Natural killer cell (primary cell): ENCODE measurements at regions not wholly inside any gene's neighbourhood (a gene's known extent, or its start where the extent isn't known, plus 50 kb on each side); places are given as distances from the start of the nearest gene placed in this dataset.

Experiments
- ATAC-seq, 3 donors: fragments of 150-1000 bp in 2 of 3; fragments of 200-7000 bp in 1 of 3; cut with Tn5 transposase; 1 replicate in 1 of 3; 2 replicates in 2 of 3; pipeline ENCODE4 v1.10.0; 2021; ENCODE audit warnings: mild to moderate bottlenecking in 2 of 3, moderate library complexity in 2 of 3
- DNase-seq, 2 donors: peaks; one replicate each; pipeline versions ENCODE4 v3.0.0 to v3.0.0-alpha.2; 2013 to 2021; ENCODE audit warnings: mixed read lengths in 1 of 2
- H3K27ac ChIP-seq: one replicate; pipeline ENCODE4 v1.5.1; 2013; ENCODE audit warnings: mild to moderate bottlenecking, low read length
- H3K27me3 ChIP-seq: one replicate; pipeline ENCODE4 v1.6.1; 2013; ENCODE audit warnings: low read length; ENCODE audit not compliant: control insufficient read depth, insufficient read depth
- H3K36me3 ChIP-seq: one replicate; pipeline ENCODE4 v1.6.1; 2013; ENCODE audit warnings: low read length; ENCODE audit not compliant: control insufficient read depth, insufficient read depth
- H3K4me1 ChIP-seq: one replicate; pipeline ENCODE4 v1.6.1; 2013; ENCODE audit warnings: low read length; ENCODE audit not compliant: control insufficient read depth, insufficient read depth
- H3K4me3 ChIP-seq: one replicate; pipeline ENCODE4 v1.5.1; 2013; ENCODE audit warnings: low read length
- H3K9me3 ChIP-seq: one replicate; pipeline ENCODE4 v1.6.1; 2013; ENCODE audit warnings: low read length; ENCODE audit not compliant: control insufficient read depth, insufficient read depth
- H3K27ac Mint-ChIP-seq, 2 donors: one replicate each; pipeline ENCODE4 v1.8.0; 2022; ENCODE audit warnings: mild to moderate bottlenecking in 2 of 2, mixed read lengths in 2 of 2, moderate library complexity in 1 of 2
- H3K27me3 Mint-ChIP-seq, 2 donors: one replicate each; pipeline ENCODE4 v1.8.0; 2022; ENCODE audit warnings: low read depth in 2 of 2, mixed read lengths in 2 of 2
- H3K36me3 Mint-ChIP-seq: one replicate; pipeline ENCODE4 v1.8.0; 2022; ENCODE audit warnings: mixed read lengths
- H3K4me1 Mint-ChIP-seq, 2 donors: one replicate each; pipeline ENCODE4 v1.8.0; 2022; ENCODE audit warnings: mixed read lengths in 2 of 2
- H3K4me3 Mint-ChIP-seq: one replicate; pipeline ENCODE4 v1.8.0; 2022; ENCODE audit warnings: mild to moderate bottlenecking, moderate library complexity, mixed read lengths
- H3K9me3 Mint-ChIP-seq, 2 donors: one replicate each; pipeline ENCODE4 v1.8.0; 2022; ENCODE audit warnings: mixed read lengths in 2 of 2
- CTCF ChIP-seq: fragments of 200-600 bp; IDR thresholded peaks from one replicate; pipeline ENCODE4 v1.8.0; 2022; ENCODE audit warnings: antibody characterized with exemption
- WGBS: methylation state at CpG from one replicate; pipeline ENCODE4 v1.1.7; 2013; ENCODE audit warnings: missing lambda C conversion rate; ENCODE audit not compliant: insufficient coverage; 5-methylcytosine and 5-hydroxymethylcytosine counted together
- intact Hi-C: fragments of 100-400 bp; cut with micrococcal nuclease; formaldehyde crosslinking; loops from one replicate; pipeline ENCODE4 v1.14.2; 2022

DNA sequence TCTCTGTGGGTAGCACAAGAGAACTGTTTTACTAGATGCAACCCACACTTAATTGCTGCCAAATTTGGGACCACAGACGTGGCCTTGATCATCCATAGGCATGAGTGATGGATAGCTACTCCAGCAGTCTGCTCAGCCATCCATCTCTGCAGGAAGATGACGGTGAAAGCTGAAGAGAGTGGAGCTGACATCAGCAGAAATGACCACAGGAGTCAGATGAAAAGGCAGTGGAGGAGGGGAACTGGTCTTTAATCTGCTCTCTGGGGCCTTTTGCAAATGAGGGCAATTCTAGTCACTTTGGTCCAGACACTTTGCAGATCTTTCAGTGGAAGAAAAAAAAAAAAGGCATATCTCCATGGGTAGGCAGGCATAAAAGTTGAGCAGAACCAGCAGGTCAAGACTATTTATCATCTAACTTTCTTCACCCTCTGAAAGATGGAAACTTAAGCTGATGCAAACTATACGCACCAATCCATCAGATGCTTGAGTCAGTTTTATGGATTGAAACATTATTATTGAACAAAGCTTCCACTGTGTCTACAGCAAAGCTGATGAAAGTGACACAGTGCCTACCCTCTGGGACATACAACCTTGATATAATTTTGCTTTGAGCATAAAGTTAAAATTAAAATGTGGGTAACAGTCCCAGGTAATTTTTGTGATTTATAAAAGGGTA lies 281.6 kb upstream of the OBI1 start:
- Mint-ChIP-seq H3K27ac (no peak overlapping the region), H3K9me3 (peaks cover 0 to 5% of the 10 kb centered on the region in 2 donors), H3K4me3 (no peak overlapping the region), H3K4me1 (no peaks in the 10 kb centered on the region), H3K36me3 (no peaks in the 10 kb centered on the region), H3K27me3 (no peaks in the 10 kb centered on the region)
- H3K27me3 ChIP-seq, result no peaks in the 10 kb centered on the region
- no peaks in the 10 kb centered on the region for H3K9me3 ChIP-seq
- no peak overlapping the region for H3K27ac ChIP-seq
- DNase-seq, result no peak
- TF ChIP-seq CTCF, result no peak
- no peak for ATAC-seq
- intact Hi-C loops, result no loop called here
- H3K4me1 ChIP-seq, result no peaks in the 10 kb centered on the region
- no peak overlapping the region for H3K4me3 ChIP-seq
- WGBS, result 64% methylated on average over 3 of the region's 3 CpGs
- H3K36me3 ChIP-seq, result no peaks in the 10 kb centered on the region

GRCh38 chr13:78934336-78934735 lies 275.4 kb upstream of the OBI1 start:
- DNase-seq (no peak), ATAC-seq (no peak)
- no peak overlapping the region for H3K4me3 ChIP-seq
- no peaks in the 10 kb centered on the region for H3K36me3 ChIP-seq
- no peaks in the 10 kb centered on the region for H3K9me3 ChIP-seq
- Mint-ChIP-seq H3K36me3 (no peaks in the 10 kb centered on the region), H3K27me3 (no peaks in the 10 kb centered on the region), H3K4me1 (no peaks in the 10 kb centered on the region), H3K9me3 (peaks cover 0 to 2% of the 10 kb centered on the region in 2 donors), H3K4me3 (no peak overlapping the region), H3K27ac (no peak overlapping the region)
- intact Hi-C loops, result no loop called here
- no peak for TF ChIP-seq CTCF
- H3K4me1 ChIP-seq, result no peaks in the 10 kb centered on the region
- no peaks in the 10 kb centered on the region for H3K27me3 ChIP-seq
- WGBS, result 89% methylated on average over 13 of the region's 13 CpGs
- H3K27ac ChIP-seq, result no peak overlapping the region

DNA sequence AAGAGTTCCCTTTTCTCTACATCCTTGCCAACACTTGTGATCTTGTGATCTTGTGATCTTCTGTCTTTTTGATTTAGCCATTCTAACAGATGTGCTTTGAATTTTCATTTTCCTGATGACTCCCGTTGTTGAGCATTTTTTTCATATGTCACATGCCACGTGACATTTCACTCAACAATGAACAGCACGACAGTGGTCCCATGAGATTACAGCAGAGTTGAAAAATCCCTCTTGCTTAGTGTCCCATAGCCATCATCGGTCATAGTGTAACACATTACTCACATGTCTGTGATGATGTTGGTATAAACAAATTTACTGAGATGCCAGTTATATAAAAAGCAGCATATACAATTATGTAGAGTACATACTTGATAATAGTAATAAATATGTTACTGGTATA lies 256.1 kb upstream of the OBI1 start:
- peaks cover under 1 to 13% of the 10 kb centered on the region in 2 donors for H3K9me3 Mint-ChIP-seq
- DNase-seq, result no peak
- H3K4me1 Mint-ChIP-seq, result no peaks in the 10 kb centered on the region
- no peak for TF ChIP-seq CTCF
- no peak overlapping the region for H3K4me3 Mint-ChIP-seq
- no peaks in the 10 kb centered on the region for H3K36me3 ChIP-seq
- H3K9me3 ChIP-seq, result no peaks in the 10 kb centered on the region
- 90% methylated on average over 3 of the region's 4 CpGs for WGBS
- no peak overlapping the region for H3K27ac ChIP-seq
- no peaks in the 10 kb centered on the region for H3K36me3 Mint-ChIP-seq
- H3K27ac Mint-ChIP-seq, result no peak overlapping the region
- no peaks in the 10 kb centered on the region for H3K4me1 ChIP-seq
- ATAC-seq, result no peak
- intact Hi-C loops, result no loop called here
- no peak overlapping the region for H3K4me3 ChIP-seq
- no peaks in the 10 kb centered on the region for H3K27me3 Mint-ChIP-seq
- H3K27me3 ChIP-seq, result no peaks in the 10 kb centered on the region

DNA sequence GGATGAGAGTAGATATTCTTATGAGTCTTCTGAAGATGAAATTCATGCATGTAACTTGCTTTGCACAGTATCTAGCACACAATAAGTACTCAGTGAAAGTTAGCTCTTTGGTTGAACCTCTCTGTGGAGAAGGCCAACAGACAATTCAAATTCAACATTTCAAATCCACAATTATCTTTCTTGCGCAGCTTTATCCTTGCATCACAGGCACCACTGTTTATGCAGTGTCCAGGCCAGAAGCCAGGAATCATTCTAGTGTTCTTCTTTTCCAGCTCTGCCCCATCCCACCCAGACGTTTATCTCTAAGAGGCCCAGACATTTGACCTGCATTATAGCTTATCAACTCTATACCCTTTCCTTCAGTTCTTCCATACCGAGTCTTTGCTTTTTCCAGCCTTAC lies 254.7 kb upstream of the OBI1 start:
- no peaks in the 10 kb centered on the region for H3K36me3 ChIP-seq
- no peaks in the 10 kb centered on the region for H3K36me3 Mint-ChIP-seq
- no peak overlapping the region for H3K4me3 ChIP-seq
- H3K27ac Mint-ChIP-seq, result no peak overlapping the region
- no peak for TF ChIP-seq CTCF
- no peaks in the 10 kb centered on the region for H3K27me3 Mint-ChIP-seq
- ATAC-seq, result no peak
- H3K27ac ChIP-seq, result no peak overlapping the region
- H3K9me3 Mint-ChIP-seq, result peaks cover 0 to 13% of the 10 kb centered on the region in 2 donors
- 73% methylated on average over 3 of the region's 3 CpGs for WGBS
- DNase-seq, result no peak
- intact Hi-C loops, result no loop called here
- H3K9me3 ChIP-seq, result no peaks in the 10 kb centered on the region
- H3K27me3 ChIP-seq, result no peaks in the 10 kb centered on the region
- no peak overlapping the region for H3K4me3 Mint-ChIP-seq
- H3K4me1 ChIP-seq, result no peaks in the 10 kb centered on the region
- H3K4me1 Mint-ChIP-seq, result no peaks in the 10 kb centered on the region
